AG04449 (cell line): ENCODE measurements at regions not wholly inside any gene's neighbourhood (a gene's known extent, or its start where the extent isn't known, plus 50 kb on each side); places are given as distances from the start of the nearest gene placed in this dataset.

ENCODE experiments used
- CTCF ChIA-PET: fragments of 350-600 bp; formaldehyde crosslinking; extraction: SDS; loops from one replicate; lab custom pipeline; 2021; ENCODE audit warnings: antibody characterized with exemption; lab: Yijun Ruan, JAX
- POLR2A ChIA-PET: fragments of 400-600, 350-600 bp; formaldehyde crosslinking; extraction: SDS; loops from one replicate; lab custom pipeline; 2020; ENCODE audit warnings: antibody characterized with exemption, inconsistent platforms; lab: Yijun Ruan, JAX
- DNase-seq: peaks from one replicate; pipeline ENCODE4 v3.0.0-alpha.2; 2010; ENCODE audit warnings: low read depth, low spot score
- H3K4me3 ChIP-seq: 2 replicates; pipeline ENCODE4 v1.5.1; 2011; ENCODE audit warnings: low read depth, mild to moderate bottlenecking, control low read depth, low read length
- TF ChIP-seq, protein P1 (sequence below): IDR thresholded peaks from one replicate; pipeline ENCODE4 v1.5.1; 2011; ENCODE audit warnings: mild to moderate bottlenecking, moderate library complexity, low read length, control low read depth, inconsistent platforms; ENCODE audit not compliant: insufficient read depth; ENCODE audit errors: missing control alignments

GRCh38 chr10:52993109-52993508, 220.5 kb upstream of the MBL2 start:
- no peak for DNase-seq
- no peak overlapping the region for H3K4me3 ChIP-seq
- CTCF ChIA-PET, result no interaction called here
- POLR2A ChIA-PET, result no interaction called here
- TF ChIP-seq, protein P1, sequence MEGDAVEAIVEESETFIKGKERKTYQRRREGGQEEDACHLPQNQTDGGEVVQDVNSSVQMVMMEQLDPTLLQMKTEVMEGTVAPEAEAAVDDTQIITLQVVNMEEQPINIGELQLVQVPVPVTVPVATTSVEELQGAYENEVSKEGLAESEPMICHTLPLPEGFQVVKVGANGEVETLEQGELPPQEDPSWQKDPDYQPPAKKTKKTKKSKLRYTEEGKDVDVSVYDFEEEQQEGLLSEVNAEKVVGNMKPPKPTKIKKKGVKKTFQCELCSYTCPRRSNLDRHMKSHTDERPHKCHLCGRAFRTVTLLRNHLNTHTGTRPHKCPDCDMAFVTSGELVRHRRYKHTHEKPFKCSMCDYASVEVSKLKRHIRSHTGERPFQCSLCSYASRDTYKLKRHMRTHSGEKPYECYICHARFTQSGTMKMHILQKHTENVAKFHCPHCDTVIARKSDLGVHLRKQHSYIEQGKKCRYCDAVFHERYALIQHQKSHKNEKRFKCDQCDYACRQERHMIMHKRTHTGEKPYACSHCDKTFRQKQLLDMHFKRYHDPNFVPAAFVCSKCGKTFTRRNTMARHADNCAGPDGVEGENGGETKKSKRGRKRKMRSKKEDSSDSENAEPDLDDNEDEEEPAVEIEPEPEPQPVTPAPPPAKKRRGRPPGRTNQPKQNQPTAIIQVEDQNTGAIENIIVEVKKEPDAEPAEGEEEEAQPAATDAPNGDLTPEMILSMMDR, result no peak

GRCh38 chr10:52992567-52992966, 220.0 kb upstream of the MBL2 start:
- CTCF ChIA-PET, result no interaction called here

DNA sequence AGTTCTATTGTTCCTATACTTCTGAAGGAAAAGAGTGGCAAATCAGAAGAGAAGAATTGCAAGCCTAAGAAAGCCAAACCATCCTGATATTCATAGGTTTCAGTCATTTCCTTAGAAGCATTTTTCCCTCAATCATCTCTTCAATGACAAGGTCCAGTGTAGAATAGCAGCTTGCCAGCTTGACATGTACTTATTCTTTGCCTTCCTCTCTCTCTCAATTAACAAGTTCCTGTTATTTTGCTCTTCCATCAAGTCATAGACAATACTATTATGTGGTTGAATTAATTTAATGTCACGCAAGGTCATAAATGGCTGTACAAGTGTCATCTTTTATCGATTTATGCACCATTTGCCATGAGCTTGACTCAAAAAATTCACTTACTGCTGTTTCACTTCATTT, 216.3 kb upstream of the MBL2 start:
- ChIA-PET POLR2A (no interaction called here), CTCF (no interaction called here)
- TF ChIP-seq, protein P1, result no peak
- no peak overlapping the region for H3K4me3 ChIP-seq
- no peak for DNase-seq

More at GRCh38 chr10:52992567-52992966, 220.0 kb upstream of the MBL2 start:
- POLR2A ChIA-PET, result no interaction called here
- TF ChIP-seq, protein P1, result no peak
- DNase-seq, result no peak
- no peak overlapping the region for H3K4me3 ChIP-seq

DNA sequence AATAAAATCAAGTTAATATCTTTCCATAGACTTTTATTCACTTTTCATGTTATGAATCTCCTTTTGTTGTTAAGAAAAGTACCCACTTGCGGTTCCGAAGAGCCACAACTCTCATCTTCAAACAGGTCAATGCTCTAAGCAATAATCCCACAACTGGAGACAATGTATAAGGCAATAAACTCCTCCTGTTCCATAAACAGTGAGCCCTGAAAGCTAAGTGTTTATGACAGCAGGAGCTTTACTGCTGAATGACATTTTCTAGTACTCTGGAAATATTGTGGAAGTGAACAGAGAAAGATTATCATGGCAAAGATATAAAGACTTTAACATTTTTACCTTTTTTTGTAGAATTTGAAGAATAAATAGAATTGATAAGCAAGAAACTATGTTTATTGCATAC, 213.5 kb upstream of the MBL2 start:
- H3K4me3 ChIP-seq, result no peak overlapping the region
- TF ChIP-seq, protein P1, result no peak
- POLR2A ChIA-PET, result no interaction called here
- CTCF ChIA-PET, result no interaction called here
- DNase-seq, result no peak

DNA sequence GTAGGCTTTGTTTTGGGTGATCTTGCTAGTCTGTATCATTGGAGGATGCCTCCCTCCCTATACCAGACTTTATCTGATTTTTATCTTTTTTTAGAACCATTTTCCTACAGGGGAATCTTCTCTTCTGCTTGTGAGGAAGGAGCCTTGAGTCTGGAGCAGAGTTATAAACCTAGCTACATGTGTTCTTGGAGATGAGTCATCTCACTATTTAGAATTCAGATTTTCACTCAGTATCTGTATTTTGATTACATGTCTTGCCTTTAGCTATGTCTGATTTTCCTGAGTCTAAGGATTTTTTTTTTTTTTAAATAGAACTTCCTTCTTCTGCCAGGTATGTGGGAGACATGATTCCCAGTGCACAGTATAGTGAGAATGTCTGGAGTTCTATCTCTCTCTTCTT, 211.6 kb upstream of the MBL2 start:
- ChIA-PET CTCF (no interaction called here), POLR2A (no interaction called here)
- H3K4me3 ChIP-seq, result no peak overlapping the region
- DNase-seq, result no peak
- TF ChIP-seq, protein P1, result no peak

- TF ChIP-seq, protein P1, result no peak
- POLR2A ChIA-PET, result no interaction called here
- no peak for DNase-seq
- H3K4me3 ChIP-seq, result no peak overlapping the region
- CTCF ChIA-PET, result no interaction called here
Measured at GRCh38 chr10:52979295-52979990, 206.9 kb upstream of the MBL2 start.
